Upper lobe of left lung (tissue), 6 donors: ENCODE measurements at regions not wholly inside any gene's neighbourhood (a gene's known extent, or its start where the extent isn't known, plus 50 kb on each side); places are given as distances from the start of the nearest gene placed in this dataset.

Experiments
- ATAC-seq, 2 donors: fragments of 200-7000 bp; cut with Tn5 transposase; one replicate each; pipeline ENCODE4 v1.9.1; 2022; ENCODE audit warnings: mild to moderate bottlenecking in 2 of 2, moderate library complexity in 2 of 2; ENCODE audit not compliant: low FRiP score in 2 of 2
- DNase-seq, 2 donors: peaks; one replicate each; pipeline ENCODE4 v3.0.0-alpha.2; 2019 to 2020
- H3K27ac ChIP-seq, 4 donors: fragments of 200-600 bp; sonication (generic); one replicate each; pipeline ENCODE4 v1.5.1; 2016 to 2019
- H3K27me3 ChIP-seq, 4 donors: fragments of 200-600 bp; sonication (generic); one replicate each; pipeline ENCODE4 v1.5.1; 2017 to 2019
- H3K36me3 ChIP-seq, 4 donors: fragments of 200-600 bp; sonication (generic); one replicate each; pipeline ENCODE4 v1.5.1; 2016 to 2019
- H3K4me1 ChIP-seq, 4 donors: fragments of 200-600 bp; sonication (generic); one replicate each; pipeline ENCODE4 v1.5.1; 2018 to 2019
- H3K4me3 ChIP-seq, 4 donors: fragments of 200-600 bp; sonication (generic); one replicate each; pipeline ENCODE4 v1.5.1; 2017 to 2019; ENCODE audit warnings: mild to moderate bottlenecking in 2 of 4, moderate library complexity in 1 of 4
- H3K9me3 ChIP-seq, 4 donors: fragments of 200-600 bp; sonication (generic); one replicate each; pipeline ENCODE4 v1.5.1; 2018 to 2019
- CTCF ChIP-seq, 6 experiments: fragments of 450-650 bp in 4 of 6; fragments of 200-600 bp in 2 of 6; sonication (generic) in 2 of 6; IDR thresholded peaks; one replicate each; pipeline ENCODE4 v1.5.1; 2016 to 2019; ENCODE audit warnings: antibody characterized with exemption in 6 of 6
- EP300 ChIP-seq, 4 donors: sonication (generic); formaldehyde crosslinking; IDR thresholded peaks; one replicate each; pipeline ENCODE4 v1.5.1; 2017; ENCODE audit warnings: antibody characterized with exemption in 4 of 4, control low read depth in 2 of 4
- POLR2A ChIP-seq, 4 donors: fragments of 450-650 bp; IDR thresholded peaks; one replicate each; pipeline ENCODE4 v1.5.1; 2016 to 2017; ENCODE audit warnings: antibody characterized with exemption in 4 of 4, mild to moderate bottlenecking in 2 of 4
- POLR2AphosphoS5 ChIP-seq, 2 donors: sonication (generic); formaldehyde crosslinking; IDR thresholded peaks; one replicate each; pipeline ENCODE4 v1.5.1; 2017; ENCODE audit warnings: antibody characterized with exemption in 2 of 2
- WGBS, 2 donors: methylation state at CpG; one replicate each; pipeline ENCODE4 v1.1.5; 2017 to 2018; 5-methylcytosine and 5-hydroxymethylcytosine counted together
- donor health status: DM: no; HTN: no; CAD: no; lungs with moderate emphysema.
- donor health status: DM: no; HTN: yes; CAD: no; lungs with severe emphysema.

- WGBS, 2 donors, result 86 to 90% methylated on average over 3 of the region's 3 CpGs
- ATAC-seq, result no peak
- no peak for TF ChIP-seq CTCF (IDR thresholded peaks at IDR 0.05)
- TF ChIP-seq EP300 (IDR thresholded peaks at IDR 0.05), result no peak
- TF ChIP-seq POLR2A (IDR thresholded peaks at IDR 0.05), result no peak
- no peak for TF ChIP-seq POLR2AphosphoS5 (IDR thresholded peaks at IDR 0.05)
Observed at GRCh38 chr2:57552885-57553284, 493.7 kb upstream of the VRK2 start.

GRCh38 chr2:57554348-57554747 lies 492.3 kb upstream of the VRK2 start:
- H3K27ac ChIP-seq, result no peak overlapping the region
- no peaks in the 10 kb centered on the region for H3K4me1 ChIP-seq
- TF ChIP-seq EP300 (IDR thresholded peaks at IDR 0.05), result no peak
- no peak for TF ChIP-seq CTCF (IDR thresholded peaks at IDR 0.05)
- TF ChIP-seq POLR2A (IDR thresholded peaks at IDR 0.05), result no peak
- no peak for TF ChIP-seq POLR2AphosphoS5 (IDR thresholded peaks at IDR 0.05)
- no peaks in the 10 kb centered on the region for H3K27me3 ChIP-seq
- ATAC-seq (no peak), DNase-seq (no peak)
- H3K9me3 ChIP-seq, result peaks cover 0 to 5% (median 0%) of the 10 kb centered on the region in 4 donors
- H3K4me3 ChIP-seq, result no peak overlapping the region
- H3K36me3 ChIP-seq, result no peaks in the 10 kb centered on the region

More at GRCh38 chr2:57552885-57553284, 493.7 kb upstream of the VRK2 start:
- H3K9me3 ChIP-seq, result peaks cover 0 to 5% (median 0%) of the 10 kb centered on the region in 4 donors
- no peaks in the 10 kb centered on the region for H3K4me1 ChIP-seq
- no peaks in the 10 kb centered on the region for H3K27me3 ChIP-seq
- no peak for DNase-seq
- no peak overlapping the region for H3K27ac ChIP-seq
- H3K36me3 ChIP-seq, result no peaks in the 10 kb centered on the region
- no peak overlapping the region for H3K4me3 ChIP-seq

GRCh38 chr2:57558312-57558711 lies 488.3 kb upstream of the VRK2 start:
- ATAC-seq (no peak), DNase-seq (no peak)
- Histone ChIP-seq H3K27me3 (no peaks in the 10 kb centered on the region), H3K36me3 (no peaks in the 10 kb centered on the region), H3K4me3 (no peak overlapping the region), H3K9me3 (no peaks in the 10 kb centered on the region), H3K27ac (no peak overlapping the region), H3K4me1 (no peaks in the 10 kb centered on the region)
- 86 to 89% methylated on average over 5 of the region's 5 CpGs for WGBS, 2 donors
- TF ChIP-seq POLR2AphosphoS5 (IDR thresholded peaks at IDR 0.05) (no peak), POLR2A (IDR thresholded peaks at IDR 0.05) (no peak), EP300 (IDR thresholded peaks at IDR 0.05) (no peak), CTCF (IDR thresholded peaks at IDR 0.05) (no peak)

- no peaks in the 10 kb centered on the region for H3K9me3 ChIP-seq
- H3K36me3 ChIP-seq, result no peaks in the 10 kb centered on the region
- H3K27me3 ChIP-seq, result no peaks in the 10 kb centered on the region
- WGBS, 2 donors, result 67 to 76% methylated on average over 1 of the region's 1 CpG
- H3K4me3 ChIP-seq, result no peak overlapping the region
- DNase-seq, result no peak
- ATAC-seq, result no peak
- TF ChIP-seq POLR2AphosphoS5 (IDR thresholded peaks at IDR 0.05) (no peak), EP300 (IDR thresholded peaks at IDR 0.05) (no peak), POLR2A (IDR thresholded peaks at IDR 0.05) (no peak), CTCF (IDR thresholded peaks at IDR 0.05) (no peak)
- H3K4me1 ChIP-seq, result no peaks in the 10 kb centered on the region
- H3K27ac ChIP-seq, result no peak overlapping the region
Observed at GRCh38 chr2:57562495-57562894, 484.1 kb upstream of the VRK2 start.

GRCh38 chr2:57563015-57563414 lies 483.6 kb upstream of the VRK2 start:
- H3K36me3 ChIP-seq, result no peaks in the 10 kb centered on the region
- H3K27me3 ChIP-seq, result no peaks in the 10 kb centered on the region
- no peak overlapping the region for H3K4me3 ChIP-seq
- no peaks in the 10 kb centered on the region for H3K4me1 ChIP-seq
- no peaks in the 10 kb centered on the region for H3K9me3 ChIP-seq
- H3K27ac ChIP-seq, result no peak overlapping the region
- no peak for ATAC-seq
- no peak for DNase-seq
- TF ChIP-seq CTCF (IDR thresholded peaks at IDR 0.05) (no peak), EP300 (IDR thresholded peaks at IDR 0.05) (no peak), POLR2AphosphoS5 (IDR thresholded peaks at IDR 0.05) (no peak), POLR2A (IDR thresholded peaks at IDR 0.05) (no peak)
- WGBS, 2 donors, result 87 to 89% methylated on average over 3 of the region's 3 CpGs
